Esophagus squamous epithelium (tissue), 4 donors: ENCODE measurements at regions not wholly inside any gene's neighbourhood (a gene's known extent, or its start where the extent isn't known, plus 50 kb on each side); places are given as distances from the start of the nearest gene placed in this dataset.

ENCODE experiments used
- POLR2A ChIP-seq, 4 donors: fragments of 450-650 bp; IDR thresholded peaks; one replicate each; pipeline ENCODE4 v1.6.1; 2017; ENCODE audit warnings: antibody characterized with exemption in 4 of 4, mild to moderate bottlenecking in 4 of 4, moderate library complexity in 3 of 4
- TF ChIP-seq, protein P1 (sequence below), 6 experiments: fragments of 450-650 bp in 4 of 6; fragments of 200-600 bp in 2 of 6; sonication (generic) in 2 of 6; IDR thresholded peaks; one replicate each; pipeline ENCODE4 v1.5.1; 2016 to 2019; ENCODE audit warnings: antibody characterized with exemption in 6 of 6, mild to moderate bottlenecking in 4 of 6, moderate library complexity in 4 of 6

- TF ChIP-seq POLR2A (IDR thresholded peaks at IDR 0.05) = no peak
- TF ChIP-seq, protein P1, sequence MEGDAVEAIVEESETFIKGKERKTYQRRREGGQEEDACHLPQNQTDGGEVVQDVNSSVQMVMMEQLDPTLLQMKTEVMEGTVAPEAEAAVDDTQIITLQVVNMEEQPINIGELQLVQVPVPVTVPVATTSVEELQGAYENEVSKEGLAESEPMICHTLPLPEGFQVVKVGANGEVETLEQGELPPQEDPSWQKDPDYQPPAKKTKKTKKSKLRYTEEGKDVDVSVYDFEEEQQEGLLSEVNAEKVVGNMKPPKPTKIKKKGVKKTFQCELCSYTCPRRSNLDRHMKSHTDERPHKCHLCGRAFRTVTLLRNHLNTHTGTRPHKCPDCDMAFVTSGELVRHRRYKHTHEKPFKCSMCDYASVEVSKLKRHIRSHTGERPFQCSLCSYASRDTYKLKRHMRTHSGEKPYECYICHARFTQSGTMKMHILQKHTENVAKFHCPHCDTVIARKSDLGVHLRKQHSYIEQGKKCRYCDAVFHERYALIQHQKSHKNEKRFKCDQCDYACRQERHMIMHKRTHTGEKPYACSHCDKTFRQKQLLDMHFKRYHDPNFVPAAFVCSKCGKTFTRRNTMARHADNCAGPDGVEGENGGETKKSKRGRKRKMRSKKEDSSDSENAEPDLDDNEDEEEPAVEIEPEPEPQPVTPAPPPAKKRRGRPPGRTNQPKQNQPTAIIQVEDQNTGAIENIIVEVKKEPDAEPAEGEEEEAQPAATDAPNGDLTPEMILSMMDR (IDR thresholded peaks at IDR 0.05) = no peak
These were observed 317.0 kb downstream of the ICE1 start for GRCh38 chr5:5739490-5739945.
